Fibroblast of pulmonary artery (primary cell): ENCODE measurements at regions not wholly inside any gene's neighbourhood (a gene's known extent, or its start where the extent isn't known, plus 50 kb on each side); places are given as distances from the start of the nearest gene placed in this dataset.

ENCODE experiments used
- DNase-seq: peaks from one replicate; pipeline ENCODE4 v3.0.0-alpha.2; 2010; ENCODE audit warnings: low read depth
- H3K4me3 ChIP-seq: replicated peaks from 2 replicates; pipeline ENCODE4 v1.5.1; 2011; ENCODE audit warnings: low read depth, mild to moderate bottlenecking, control low read depth, low read length, moderate library complexity
- CTCF ChIP-seq: IDR thresholded peaks from 2 replicates; pipeline ENCODE4 v1.5.1; 2011; ENCODE audit warnings: mild to moderate bottlenecking, control low read depth, low read length, inconsistent platforms; ENCODE audit errors: missing control alignments

- peak; percentile 60 for DNase-seq
- TF ChIP-seq CTCF = no peak
Observed at GRCh38 chr6:142009647-142010046, 123.1 kb upstream of the GJE1 start.

GRCh38 chr6:142008781-142009180 is 123.9 kb upstream of the GJE1 start:
- no peak overlapping the region for H3K4me3 ChIP-seq
- no peak for DNase-seq
- no peak for TF ChIP-seq CTCF

More at GRCh38 chr6:142009647-142010046, 123.1 kb upstream of the GJE1 start:
- H3K4me3 ChIP-seq = no peak overlapping the region

GRCh38 chr6:142008016-142008735 is 124.5 kb upstream of the GJE1 start:
- no peak overlapping the region for H3K4me3 ChIP-seq
- no peak for DNase-seq
- no peak for TF ChIP-seq CTCF

- DNase-seq = no peak
- no peak overlapping the region for H3K4me3 ChIP-seq
- no peak for TF ChIP-seq CTCF
Observed at GRCh38 chr6:142005021-142005420, 127.7 kb upstream of the GJE1 start.

- no peak for DNase-seq
- no peak overlapping the region for H3K4me3 ChIP-seq
- TF ChIP-seq CTCF = no peak
Observed at GRCh38 chr6:142002825-142003405, 129.8 kb upstream of the GJE1 start.

- no peak for DNase-seq
- no peak overlapping the region for H3K4me3 ChIP-seq
- no peak for TF ChIP-seq CTCF
Observed at GRCh38 chr6:141996823-141997222, 135.9 kb upstream of the GJE1 start.

- no peak overlapping the region for H3K4me3 ChIP-seq
- no peak for TF ChIP-seq CTCF
- DNase-seq = no peak
Observed at GRCh38 chr6:141992109-141992508, 140.6 kb upstream of the GJE1 start.
